ENCODE measurements at regions not wholly inside any gene's neighbourhood (a gene's known extent, or its start where the extent isn't known, plus 50 kb on each side); places are given as distances from the start of the nearest gene placed in this dataset.
A peak's percentile ranks its signal among the peaks of the same experiment; 100 is the strongest.

- Histone ChIP-seq H3K4me1 (ENCODE audit: control insufficient read depth in 1 of 2, insufficient read depth in 2 of 2, low read length in 2 of 2) (no peaks in the 10 kb centered on the region), H2AFZ (ENCODE audit: insufficient read depth, low read length, poor library complexity) (no peak overlapping the region), H4K91ac (ENCODE audit: low read depth, low read length) (no peak overlapping the region), H4K12ac (ENCODE audit: low read depth, low read length) (no peak overlapping the region), H3K9me3 (ENCODE audit: insufficient read depth, low read depth, low read length) (no peaks in the 10 kb centered on the region), H3K27ac (ENCODE audit: low read depth, low read length) (no peak overlapping the region), H4K8ac (ENCODE audit: low read depth, low read length) (no peak overlapping the region), H3K14ac (ENCODE audit: low read length) (no peak overlapping the region), H3K23ac (ENCODE audit: low read length) (no peak overlapping the region), H3K4me2 (ENCODE audit: low read length) (no peak overlapping the region), H3K79me1 (ENCODE audit: low read length) (no peaks in the 10 kb centered on the region), H3K36me3 (ENCODE audit: control insufficient read depth in 1 of 2, insufficient read depth in 2 of 2, low read length in 2 of 2) (no peaks in the 10 kb centered on the region), H2BK5ac (ENCODE audit: low read depth, low read length, poor library complexity) (no peak overlapping the region), H3K4ac (ENCODE audit: low read depth, low read length) (no peak overlapping the region), H2BK12ac (ENCODE audit: low read length) (no peak overlapping the region), H2AK5ac (ENCODE audit: low read length) (no peak overlapping the region), H3K79me2 (ENCODE audit: control insufficient read depth, insufficient read depth, low read length, poor library complexity) (no peaks in the 10 kb centered on the region), H3K18ac (ENCODE audit: low read length) (no peak overlapping the region), H2BK120ac (ENCODE audit: insufficient read depth, low read length, poor library complexity) (no peak overlapping the region), H3K9ac (ENCODE audit: low read length) (no peak overlapping the region), H3K4me3 (ENCODE audit: low read depth, low read length) (no peak overlapping the region), H3K27me3 (ENCODE audit: insufficient read depth, low read length) (no peaks in the 10 kb centered on the region)
- no peak for DNase-seq
- no CpG with 5 or more reads among the region's 2 CpGs for WGBS (ENCODE audit: extremely low coverage, insufficient coverage, insufficient read length)
Measured at GRCh38 chr3:148369381-148369780, 328.3 kb upstream of the AGTR1 start.

GRCh38 chr3:148372206-148372875 is 325.4 kb upstream of the AGTR1 start:
- Histone ChIP-seq H3K79me1 (ENCODE audit: low read length) (no peaks in the 10 kb centered on the region), H4K91ac (ENCODE audit: low read depth, low read length) (no peak overlapping the region), H3K36me3 (ENCODE audit: control insufficient read depth in 1 of 2, insufficient read depth in 2 of 2, low read length in 2 of 2) (no peaks in the 10 kb centered on the region), H3K79me2 (ENCODE audit: control insufficient read depth, insufficient read depth, low read length, poor library complexity) (no peaks in the 10 kb centered on the region), H2BK120ac (ENCODE audit: insufficient read depth, low read length, poor library complexity) (no peak overlapping the region), H3K23ac (ENCODE audit: low read length) (no peak overlapping the region), H2AFZ (ENCODE audit: insufficient read depth, low read length, poor library complexity) (no peak overlapping the region), H3K9ac (ENCODE audit: low read length) (peak overlapping the region; percentile 42), H2BK12ac (ENCODE audit: low read length) (no peak overlapping the region), H2BK5ac (ENCODE audit: low read depth, low read length, poor library complexity) (no peak overlapping the region), H3K9me3 (ENCODE audit: insufficient read depth, low read depth, low read length) (no peaks in the 10 kb centered on the region), H3K27ac (ENCODE audit: low read depth, low read length) (no peak overlapping the region), H3K14ac (ENCODE audit: low read length) (no peak overlapping the region), H4K12ac (ENCODE audit: low read depth, low read length) (no peak overlapping the region), H3K27me3 (ENCODE audit: insufficient read depth, low read length) (no peaks in the 10 kb centered on the region), H2AK5ac (ENCODE audit: low read length) (no peak overlapping the region), H4K8ac (ENCODE audit: low read depth, low read length) (peak overlapping the region; percentile 74), H3K4me3 (ENCODE audit: low read depth, low read length) (no peak overlapping the region), H3K4me1 (ENCODE audit: control insufficient read depth in 1 of 2, insufficient read depth in 2 of 2, low read length in 2 of 2) (no peaks in the 10 kb centered on the region), H3K4me2 (ENCODE audit: low read length) (no peak overlapping the region), H3K4ac (ENCODE audit: low read depth, low read length) (no peak overlapping the region), H3K18ac (ENCODE audit: low read length) (no peak overlapping the region)
- DNase-seq, result peak in 1 of 2 donors; percentile 11
- no CpG with 5 or more reads among the region's 2 CpGs for WGBS (ENCODE audit: extremely low coverage, insufficient coverage, insufficient read length)

DNA sequence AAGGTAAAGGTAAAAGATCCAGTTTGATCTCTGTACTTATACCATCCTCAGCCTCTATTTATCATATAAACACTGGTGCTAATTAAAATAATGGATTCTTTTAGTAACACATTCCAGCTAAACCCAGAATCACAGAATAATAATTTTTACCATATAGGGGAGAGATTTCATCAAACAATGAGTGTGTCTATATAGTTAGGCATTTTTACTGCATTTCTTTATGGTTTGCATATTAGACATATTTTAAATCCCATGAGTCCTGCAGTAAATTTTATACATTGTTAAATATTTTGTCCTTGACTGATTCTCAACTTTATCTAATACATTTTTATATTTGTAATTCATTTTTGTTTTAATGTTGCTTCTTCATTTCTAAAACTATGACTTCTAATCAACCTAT is 323.7 kb upstream of the AGTR1 start:
- no peak overlapping the region for H3K27ac ChIP-seq (ENCODE audit: low read depth, low read length)
- no peak overlapping the region for H2AK5ac ChIP-seq (ENCODE audit: low read length)
- H3K9me3 ChIP-seq (ENCODE audit: insufficient read depth, low read depth, low read length), result no peaks in the 10 kb centered on the region
- H4K8ac ChIP-seq (ENCODE audit: low read depth, low read length), result no peak overlapping the region
- H3K18ac ChIP-seq (ENCODE audit: low read length), result no peak overlapping the region
- no peak overlapping the region for H4K12ac ChIP-seq (ENCODE audit: low read depth, low read length)
- no peak overlapping the region for H3K4me3 ChIP-seq (ENCODE audit: low read depth, low read length)
- no peak overlapping the region for H3K4ac ChIP-seq (ENCODE audit: low read depth, low read length)
- H2BK12ac ChIP-seq (ENCODE audit: low read length), result no peak overlapping the region
- no peaks in the 10 kb centered on the region for H3K4me1 ChIP-seq (ENCODE audit: control insufficient read depth in 1 of 2, insufficient read depth in 2 of 2, low read length in 2 of 2)
- no peak overlapping the region for H3K23ac ChIP-seq (ENCODE audit: low read length)
- H3K14ac ChIP-seq (ENCODE audit: low read length), result no peak overlapping the region
- H2BK5ac ChIP-seq (ENCODE audit: low read depth, low read length, poor library complexity), result no peak overlapping the region
- no peaks in the 10 kb centered on the region for H3K79me1 ChIP-seq (ENCODE audit: low read length)
- H3K9ac ChIP-seq (ENCODE audit: low read length), result no peak overlapping the region
- H2BK120ac ChIP-seq (ENCODE audit: insufficient read depth, low read length, poor library complexity), result no peak overlapping the region
- H3K79me2 ChIP-seq (ENCODE audit: control insufficient read depth, insufficient read depth, low read length, poor library complexity), result no peaks in the 10 kb centered on the region
- no peak for DNase-seq
- no peak overlapping the region for H4K91ac ChIP-seq (ENCODE audit: low read depth, low read length)
- H2AFZ ChIP-seq (ENCODE audit: insufficient read depth, low read length, poor library complexity), result no peak overlapping the region
- no peaks in the 10 kb centered on the region for H3K36me3 ChIP-seq (ENCODE audit: control insufficient read depth in 1 of 2, insufficient read depth in 2 of 2, low read length in 2 of 2)
- no peaks in the 10 kb centered on the region for H3K27me3 ChIP-seq (ENCODE audit: insufficient read depth, low read length)
- H3K4me2 ChIP-seq (ENCODE audit: low read length), result no peak overlapping the region

- no peak overlapping the region for H4K91ac ChIP-seq (ENCODE audit: low read depth, low read length)
- no peak overlapping the region for H3K27ac ChIP-seq (ENCODE audit: low read depth, low read length)
- H3K4me3 ChIP-seq (ENCODE audit: low read depth, low read length), result no peak overlapping the region
- H3K27me3 ChIP-seq (ENCODE audit: insufficient read depth, low read length), result no peaks in the 10 kb centered on the region
- DNase-seq, result peak in 1 of 2 donors; percentile 72
- H4K8ac ChIP-seq (ENCODE audit: low read depth, low read length), result no peak overlapping the region
- H3K4me2 ChIP-seq (ENCODE audit: low read length), result no peak overlapping the region
- H4K12ac ChIP-seq (ENCODE audit: low read depth, low read length), result no peak overlapping the region
- no CpG with 5 or more reads among the region's 4 CpGs for WGBS (ENCODE audit: extremely low coverage, insufficient coverage, insufficient read length)
- H3K79me2 ChIP-seq (ENCODE audit: control insufficient read depth, insufficient read depth, low read length, poor library complexity), result no peaks in the 10 kb centered on the region
- H3K36me3 ChIP-seq (ENCODE audit: control insufficient read depth in 1 of 2, insufficient read depth in 2 of 2, low read length in 2 of 2), result no peaks in the 10 kb centered on the region
- no peak overlapping the region for H3K4ac ChIP-seq (ENCODE audit: low read depth, low read length)
- no peak overlapping the region for H2AFZ ChIP-seq (ENCODE audit: insufficient read depth, low read length, poor library complexity)
- no peaks in the 10 kb centered on the region for H3K4me1 ChIP-seq (ENCODE audit: control insufficient read depth in 1 of 2, insufficient read depth in 2 of 2, low read length in 2 of 2)
- H3K14ac ChIP-seq (ENCODE audit: low read length), result no peak overlapping the region
- no peak overlapping the region for H2AK5ac ChIP-seq (ENCODE audit: low read length)
- H3K9me3 ChIP-seq (ENCODE audit: insufficient read depth, low read depth, low read length), result no peaks in the 10 kb centered on the region
- no peaks in the 10 kb centered on the region for H3K79me1 ChIP-seq (ENCODE audit: low read length)
- no peak overlapping the region for H2BK120ac ChIP-seq (ENCODE audit: insufficient read depth, low read length, poor library complexity)
- H3K23ac ChIP-seq (ENCODE audit: low read length), result no peak overlapping the region
- H2BK5ac ChIP-seq (ENCODE audit: low read depth, low read length, poor library complexity), result no peak overlapping the region
- no peak overlapping the region for H2BK12ac ChIP-seq (ENCODE audit: low read length)
- H3K18ac ChIP-seq (ENCODE audit: low read length), result no peak overlapping the region
- no peak overlapping the region for H3K9ac ChIP-seq (ENCODE audit: low read length)
Measured at GRCh38 chr3:148379763-148380382, 317.8 kb upstream of the AGTR1 start.

Data from trophoblast cell (in vitro differentiated cells and primary cell).